Psoas muscle (tissue), 7 donors: ENCODE measurements at regions not wholly inside any gene's neighbourhood (a gene's known extent, or its start where the extent isn't known, plus 50 kb on each side); places are given as distances from the start of the nearest gene placed in this dataset.

Source experiments
- ATAC-seq, 4 donors: fragments of 200-7000 bp; cut with Tn5 transposase; one replicate each; pipeline ENCODE4 v1.9.1; 2020; ENCODE audit warnings: moderate library complexity in 3 of 4, mild to moderate bottlenecking in 2 of 4
- DNase-seq, 2 donors: peaks; one replicate each; pipeline ENCODE4 v3.0.0-alpha.2; 2020
- H3K27ac ChIP-seq: fragments of 200-600 bp; one replicate; pipeline ENCODE4 v1.8.0; 2022
- H3K27me3 ChIP-seq, 3 donors: fragments of 200-600 bp in 1 of 3; one replicate each; pipeline versions ENCODE4 v1.6.1 to v1.8.0; 2013 to 2022; ENCODE audit warnings: low read length in 2 of 3, mild to moderate bottlenecking in 2 of 3, moderate library complexity in 1 of 3; ENCODE audit not compliant: insufficient read depth in 3 of 3
- H3K36me3 ChIP-seq, 2 donors: fragments of 200-600 bp in 1 of 2; one replicate each; pipeline versions ENCODE4 v1.6.1 to v1.8.0; 2013 to 2022; ENCODE audit warnings: low read depth in 1 of 2, mild to moderate bottlenecking in 1 of 2, moderate library complexity in 1 of 2; ENCODE audit not compliant: insufficient read depth in 1 of 2
- H3K4me1 ChIP-seq: fragments of 200-600 bp; one replicate; pipeline ENCODE4 v1.8.0; 2022
- H3K4me3 ChIP-seq: fragments of 200-600 bp; one replicate; pipeline ENCODE4 v1.8.0; 2022; ENCODE audit warnings: mild to moderate bottlenecking
- H3K9me3 ChIP-seq: fragments of 200-600 bp; one replicate; pipeline ENCODE4 v1.8.0; 2022
- CTCF ChIP-seq: fragments of 200-600 bp; IDR thresholded peaks from one replicate; pipeline ENCODE4 v1.8.0; 2022; ENCODE audit warnings: antibody characterized with exemption
- WGBS, 3 donors: extraction: QIAGEN DNeasy Blood & Tissue Kit; methylation state at CpG; one replicate each; pipeline versions ENCODE4 v1.1.6 to v1.1.7; 2013; 5-methylcytosine and 5-hydroxymethylcytosine counted together
- intact Hi-C, 2 donors: fragments of 100-400 bp; cut with DNase I; formaldehyde crosslinking; loops; one replicate each; pipeline versions ENCODE4 v1.11.0 to v1.14.2; 2022
- donor health status: healthy with polysubstance abuse.
- donor health status: DM: no; HTN: no; CAD: no; lungs with moderate emphysema.
- donor health status: Bipolar disorder and iron deficiency.
- donor health status: healthy.
- donor health status: DM: yes; HTN: yes; CAD: no.
- donor health status: DM: no; HTN: no; CAD: no.
- donor health status: DM: yes; HTN: yes; CAD: no.

DNA sequence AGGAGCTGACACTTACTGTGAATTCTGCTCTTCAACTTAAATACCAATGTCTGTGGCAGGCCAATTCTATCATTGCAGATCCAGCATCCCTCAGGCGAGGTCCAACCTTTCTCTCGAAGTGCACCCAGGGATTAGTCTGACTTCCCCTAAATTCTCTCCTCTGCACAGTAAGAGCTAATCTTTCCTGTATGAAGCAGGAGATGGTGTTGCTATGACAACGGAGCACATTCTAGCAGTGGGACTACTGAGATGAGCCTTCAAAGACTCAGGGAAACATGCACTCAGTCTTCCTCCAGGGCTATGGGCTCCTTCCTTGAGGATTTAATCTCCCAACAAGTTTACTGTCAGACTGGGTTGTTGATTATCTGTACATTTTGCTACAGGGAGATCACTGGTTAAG is 176.3 kb downstream of the NOL4 start:
- TF ChIP-seq CTCF, result no peak
- no peak overlapping the region for H3K4me3 ChIP-seq
- no peak overlapping the region for H3K27ac ChIP-seq
- no peaks in the 10 kb centered on the region for H3K36me3 ChIP-seq
- no peaks in the 10 kb centered on the region for H3K4me1 ChIP-seq
- intact Hi-C loops, result no loop called here
- WGBS, 3 donors, result 66 to 77% (median 69%) methylated on average over 3 of the region's 3 CpGs
- H3K27me3 ChIP-seq, result no peaks in the 10 kb centered on the region
- no peak for DNase-seq
- H3K9me3 ChIP-seq, result no peaks in the 10 kb centered on the region
- no peak for ATAC-seq

DNA sequence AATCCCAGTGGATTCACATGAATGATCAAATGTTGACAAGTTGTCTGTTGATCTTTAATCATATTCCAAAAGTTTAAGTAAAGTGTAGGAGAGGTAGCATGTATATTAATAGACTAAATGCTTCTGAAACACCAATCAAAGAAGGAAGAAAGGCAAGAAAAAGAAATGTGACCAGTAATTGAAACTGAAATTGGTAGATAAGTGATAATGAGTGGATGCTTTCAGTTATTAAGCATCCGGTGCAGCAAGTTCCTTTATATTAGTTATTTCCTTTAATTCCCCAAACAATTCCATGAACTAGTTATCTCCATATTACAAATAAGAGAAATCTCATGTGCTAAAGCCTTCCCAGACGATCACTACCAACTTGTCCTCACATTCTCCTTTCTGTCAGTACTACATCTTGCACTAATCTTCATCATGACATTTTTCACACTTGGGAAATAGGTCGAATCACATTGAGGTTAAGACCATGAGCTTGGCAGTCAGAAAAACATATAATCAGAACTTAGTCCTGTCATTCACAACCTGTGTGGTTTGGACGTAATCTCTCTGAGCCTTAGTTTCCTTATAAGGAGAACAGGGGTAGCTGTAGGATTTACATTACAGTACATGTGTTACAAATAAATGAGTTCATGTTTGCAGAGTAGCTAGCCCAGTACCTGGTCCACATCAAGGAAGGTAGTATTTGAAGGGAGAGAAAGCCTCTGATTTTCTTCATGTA is 182.1 kb downstream of the NOL4 start:
- no peak for TF ChIP-seq CTCF
- no peaks in the 10 kb centered on the region for H3K36me3 ChIP-seq
- H3K27ac ChIP-seq, result no peak overlapping the region
- intact Hi-C loops, result no loop called here
- H3K4me1 ChIP-seq, result no peaks in the 10 kb centered on the region
- ATAC-seq, result no peak
- WGBS, 3 donors, result 62 to 79% (median 75%) methylated on average over 4 of the region's 4 CpGs
- H3K27me3 ChIP-seq, result no peaks in the 10 kb centered on the region
- DNase-seq, result no peak
- no peak overlapping the region for H3K4me3 ChIP-seq
- no peaks in the 10 kb centered on the region for H3K9me3 ChIP-seq

- Histone ChIP-seq H3K4me3 (no peak overlapping the region), H3K27ac (no peak overlapping the region), H3K4me1 (no peaks in the 10 kb centered on the region), H3K27me3 (no peaks in the 10 kb centered on the region), H3K9me3 (no peaks in the 10 kb centered on the region), H3K36me3 (no peaks in the 10 kb centered on the region)
- 60 to 74% (median 65%) methylated on average over 1 of the region's 1 CpG for WGBS, 3 donors
- no peak for TF ChIP-seq CTCF
- DNase-seq, result no peak
- intact Hi-C loops, result no loop called here
- ATAC-seq, result no peak
Observed at GRCh38 chr18:34039611-34040010, 185.1 kb downstream of the NOL4 start.

GRCh38 chr18:34039201-34039600 is 185.5 kb downstream of the NOL4 start:
- no peaks in the 10 kb centered on the region for H3K9me3 ChIP-seq
- no peaks in the 10 kb centered on the region for H3K4me1 ChIP-seq
- H3K4me3 ChIP-seq, result no peak overlapping the region
- no peak overlapping the region for H3K27ac ChIP-seq
- DNase-seq, result no peak
- H3K27me3 ChIP-seq, result no peaks in the 10 kb centered on the region
- no peak for ATAC-seq
- TF ChIP-seq CTCF, result no peak
- H3K36me3 ChIP-seq, result no peaks in the 10 kb centered on the region
- intact Hi-C loops, result no loop called here

- TF ChIP-seq CTCF, result no peak
- H3K4me3 ChIP-seq, result no peak overlapping the region
- intact Hi-C loops, result no loop called here
- DNase-seq (no peak), ATAC-seq (no peak)
- H3K9me3 ChIP-seq, result no peaks in the 10 kb centered on the region
- H3K27me3 ChIP-seq, result no peaks in the 10 kb centered on the region
- no peaks in the 10 kb centered on the region for H3K36me3 ChIP-seq
- no peak overlapping the region for H3K27ac ChIP-seq
- no peaks in the 10 kb centered on the region for H3K4me1 ChIP-seq
Observed at GRCh38 chr18:34038086-34038485, 186.6 kb downstream of the NOL4 start.
